Thymus (tissue), 11 donors: ENCODE measurements at regions not wholly inside any gene's neighbourhood (a gene's known extent, or its start where the extent isn't known, plus 50 kb on each side); places are given as distances from the start of the nearest gene placed in this dataset.
"Not testable (repeated sequence)": the region's sequence is repeated elsewhere in the genome, so short reads cannot be mapped to it uniquely, and the experiment has no call there.

Experiments used
- DNase-seq, 9 donors: peaks; one replicate each; pipeline ENCODE4 v3.0.0-alpha.2; 2013; ENCODE audit warnings: low spot score in 9 of 9, low read depth in 6 of 9, missing footprints in 1 of 9
- H3K27ac ChIP-seq, 2 donors: one replicate each; pipeline ENCODE4 v1.5.1; 2013; ENCODE audit warnings: control low read depth in 1 of 2, low read depth in 1 of 2, low read length in 1 of 2, mild to moderate bottlenecking in 1 of 2, moderate library complexity in 1 of 2
- H3K27me3 ChIP-seq, 2 donors: one replicate each; pipeline ENCODE4 v1.5.1; 2013; ENCODE audit warnings: low read length in 1 of 2; ENCODE audit not compliant: control insufficient read depth in 2 of 2, insufficient read depth in 1 of 2
- H3K36me3 ChIP-seq, 2 donors: one replicate each; pipeline ENCODE4 v1.5.1; 2013; ENCODE audit warnings: low read length in 1 of 2, mild to moderate bottlenecking in 1 of 2, moderate library complexity in 1 of 2; ENCODE audit not compliant: control insufficient read depth in 2 of 2, insufficient read depth in 2 of 2
- H3K4me1 ChIP-seq, 2 donors: one replicate each; pipeline ENCODE4 v1.5.1; 2013; ENCODE audit warnings: low read length in 2 of 2; ENCODE audit not compliant: control insufficient read depth in 2 of 2, insufficient read depth in 2 of 2
- H3K4me3 ChIP-seq, 2 donors: one replicate each; pipeline ENCODE4 v1.5.1; 2013; ENCODE audit warnings: low read length in 2 of 2, control low read depth in 1 of 2, mild to moderate bottlenecking in 1 of 2
- H3K9me3 ChIP-seq, 2 donors: one replicate each; pipeline ENCODE4 v1.5.1; 2013; ENCODE audit warnings: low read length in 1 of 2, mild to moderate bottlenecking in 1 of 2; ENCODE audit not compliant: control insufficient read depth in 2 of 2, insufficient read depth in 1 of 2
- WGBS: extraction: QIAGEN DNeasy Blood & Tissue Kit; methylation state at CpG from one replicate; pipeline ENCODE4 v1.1.7; 2013; 5-methylcytosine and 5-hydroxymethylcytosine counted together
- donor health status: healthy.

DNA sequence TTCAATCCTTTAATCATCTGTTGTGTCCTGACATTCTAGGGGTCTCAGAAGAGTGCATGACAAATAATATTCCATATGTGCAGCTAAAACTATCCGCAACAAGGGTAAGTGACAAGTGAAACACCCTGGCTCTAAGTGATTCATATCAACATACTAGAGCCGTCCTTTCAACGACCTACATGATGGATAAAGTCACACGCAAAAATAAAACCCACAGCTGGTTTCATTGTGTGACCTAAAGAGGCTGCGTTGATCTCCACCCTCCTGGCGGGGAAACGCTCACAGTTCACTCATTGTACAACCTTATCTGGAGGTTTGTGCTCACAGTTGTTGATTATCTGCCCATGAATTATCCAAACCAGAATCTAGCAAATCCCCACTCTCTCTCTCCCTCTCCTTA lies 365.3 kb upstream of the PKN2 start:
- Histone ChIP-seq H3K9me3 (no peaks in the 10 kb centered on the region), H3K27ac (no peak overlapping the region), H3K4me1 (no peaks in the 10 kb centered on the region), H3K4me3 (no peak overlapping the region), H3K27me3 (no peaks in the 10 kb centered on the region), H3K36me3 (no peaks in the 10 kb centered on the region)
- no peak for DNase-seq
- 94% methylated on average over 7 of the region's 7 CpGs for WGBS

GRCh38 chr1:88320291-88320690 lies 363.8 kb upstream of the PKN2 start:
- H3K27ac ChIP-seq, result no peak overlapping the region
- no peaks in the 10 kb centered on the region for H3K36me3 ChIP-seq
- no peak overlapping the region for H3K4me3 ChIP-seq
- H3K27me3 ChIP-seq, result no peaks in the 10 kb centered on the region
- H3K4me1 ChIP-seq, result no peaks in the 10 kb centered on the region
- WGBS, result 27% methylated on average over 3 of the region's 3 CpGs
- no peak for DNase-seq
- no peaks in the 10 kb centered on the region for H3K9me3 ChIP-seq

GRCh38 chr1:88321706-88322105 lies 362.4 kb upstream of the PKN2 start:
- 84% methylated on average over 2 of the region's 2 CpGs for WGBS
- H3K36me3 ChIP-seq, result no peaks in the 10 kb centered on the region
- H3K27me3 ChIP-seq, result no peaks in the 10 kb centered on the region
- H3K27ac ChIP-seq, result no peak overlapping the region
- H3K4me3 ChIP-seq, result no peak overlapping the region
- H3K4me1 ChIP-seq, result no peaks in the 10 kb centered on the region
- no peaks in the 10 kb centered on the region for H3K9me3 ChIP-seq
- no peak for DNase-seq

DNA sequence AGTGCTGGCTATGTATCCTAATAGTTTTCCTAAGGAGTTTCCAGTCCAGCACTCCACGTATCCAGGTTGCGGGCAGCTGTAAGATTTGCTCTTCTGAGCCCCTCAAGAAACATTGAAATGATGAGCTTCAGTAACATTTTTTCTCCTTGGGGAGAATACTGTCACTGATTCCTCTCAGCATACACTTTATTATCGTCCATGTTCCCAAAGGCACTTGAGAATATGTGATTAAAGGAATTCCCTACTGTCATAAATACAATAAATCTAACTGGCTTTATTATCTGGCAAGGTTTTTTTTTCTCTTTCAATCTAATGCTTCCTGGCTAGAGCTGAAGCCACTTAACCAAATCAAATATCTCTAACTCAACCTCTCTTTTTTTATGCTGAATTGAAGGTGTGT lies 359.2 kb upstream of the PKN2 start:
- no peaks in the 10 kb centered on the region for H3K9me3 ChIP-seq
- H3K4me1 ChIP-seq, result no peaks in the 10 kb centered on the region
- no peak for DNase-seq
- no peak overlapping the region for H3K4me3 ChIP-seq
- 94% methylated on average over 3 of the region's 3 CpGs for WGBS
- no peaks in the 10 kb centered on the region for H3K36me3 ChIP-seq
- no peaks in the 10 kb centered on the region for H3K27me3 ChIP-seq
- no peak overlapping the region for H3K27ac ChIP-seq

DNA sequence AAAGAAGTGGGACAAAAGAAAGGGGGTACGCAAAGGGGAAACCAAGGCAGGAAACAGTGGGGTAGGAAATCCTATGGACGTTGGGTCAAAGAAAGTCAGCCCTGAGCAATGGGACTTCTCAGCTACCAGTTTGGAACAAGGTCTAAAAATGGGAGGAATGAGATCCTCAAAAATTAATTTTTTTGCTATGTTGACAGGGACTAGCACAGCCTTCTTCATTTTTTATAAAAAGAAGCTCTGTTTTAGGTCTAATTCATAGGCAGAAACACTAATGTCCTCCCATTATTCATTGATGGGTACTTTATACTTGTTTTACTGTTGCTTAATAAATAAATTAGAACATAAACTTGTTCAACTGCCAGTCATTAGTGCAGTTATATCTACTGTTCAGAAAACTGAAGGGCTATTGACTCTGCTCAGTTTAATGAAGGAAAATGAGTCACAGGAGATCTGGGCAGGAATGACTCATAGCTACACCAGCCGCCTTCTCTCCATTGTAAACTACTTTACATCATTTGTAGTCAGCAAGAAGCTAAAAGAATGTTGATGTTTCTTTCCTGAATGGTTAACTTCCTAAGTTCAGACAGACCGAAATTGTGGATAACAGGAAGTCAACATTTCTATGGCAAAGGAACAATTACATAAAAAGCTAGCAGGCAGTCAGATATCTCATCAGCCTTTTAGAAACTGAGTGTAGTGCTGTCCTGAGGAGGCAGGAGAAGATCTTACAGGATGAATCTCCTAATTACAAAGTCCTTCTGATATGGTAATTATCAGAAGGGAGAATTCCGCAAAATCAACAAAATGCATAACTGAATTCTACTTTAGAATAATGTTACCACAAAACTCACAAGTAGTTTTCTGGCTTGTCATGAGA lies 356.4 kb upstream of the PKN2 start:
- Histone ChIP-seq H3K4me3 (no peak overlapping the region), H3K27me3 (no peaks in the 10 kb centered on the region), H3K36me3 (no peaks in the 10 kb centered on the region), H3K9me3 (no peaks in the 10 kb centered on the region), H3K27ac (no peak overlapping the region), H3K4me1 (no peaks in the 10 kb centered on the region)
- DNase-seq, result no peak
- 93% methylated on average over 5 of the region's 5 CpGs for WGBS

DNA sequence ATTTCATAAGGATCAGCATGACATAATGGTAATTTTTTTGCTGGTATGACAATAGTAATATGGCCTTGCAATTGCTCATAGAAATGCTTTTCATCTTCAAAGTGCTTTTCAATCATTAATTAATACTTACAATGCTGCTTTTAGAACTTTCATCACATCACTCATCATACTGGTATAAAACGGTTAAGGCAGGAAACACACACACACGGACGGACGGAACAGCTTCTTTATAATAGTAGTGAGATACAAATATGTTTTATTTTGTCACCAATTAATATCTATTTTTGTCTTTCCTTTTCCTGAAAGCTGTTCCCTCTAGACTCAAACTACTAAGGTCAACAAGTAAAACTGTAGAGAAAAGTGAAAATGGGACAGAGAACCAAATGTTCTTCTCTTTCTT lies 353.9 kb upstream of the PKN2 start:
- no peaks in the 10 kb centered on the region for H3K27me3 ChIP-seq
- no peak overlapping the region for H3K4me3 ChIP-seq
- no peak for DNase-seq
- H3K27ac ChIP-seq, result no peak overlapping the region
- no peaks in the 10 kb centered on the region for H3K9me3 ChIP-seq
- no peaks in the 10 kb centered on the region for H3K4me1 ChIP-seq
- WGBS, result 57% methylated on average over 4 of the region's 4 CpGs
- H3K36me3 ChIP-seq, result no peaks in the 10 kb centered on the region

DNA sequence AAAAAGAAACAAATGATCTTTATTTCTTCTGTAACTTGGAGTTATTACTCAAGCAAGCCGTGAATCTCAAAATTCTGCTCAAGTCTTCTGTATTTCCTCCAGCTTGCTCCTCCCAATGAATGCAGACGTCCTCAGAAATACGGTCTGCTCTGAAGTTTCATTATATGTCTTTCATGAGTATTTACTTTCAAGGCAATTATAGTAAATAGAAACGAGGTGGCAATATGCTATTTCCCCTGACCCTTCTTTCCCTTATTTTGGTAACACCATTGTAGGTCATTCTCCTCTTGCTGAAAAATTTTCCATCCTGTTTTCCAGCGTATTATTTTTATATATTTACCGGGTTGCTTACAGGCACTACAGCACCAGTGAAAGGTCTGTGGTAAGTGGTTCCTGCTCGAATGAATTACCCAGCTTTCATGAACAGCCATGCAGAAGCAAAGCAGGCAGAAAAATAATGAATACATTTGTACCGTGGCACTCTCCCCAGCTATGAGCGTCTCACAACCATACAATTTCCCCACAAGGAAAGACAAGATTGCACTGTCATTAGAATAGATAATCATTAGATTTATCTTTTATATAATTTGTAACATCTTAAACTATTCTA lies 350.9 kb upstream of the PKN2 start:
- WGBS, result 94% methylated on average over 9 of the region's 9 CpGs
- Histone ChIP-seq H3K36me3 (no peaks in the 10 kb centered on the region), H3K9me3 (no peaks in the 10 kb centered on the region), H3K4me1 (no peaks in the 10 kb centered on the region), H3K27me3 (no peaks in the 10 kb centered on the region), H3K27ac (no peak overlapping the region), H3K4me3 (no peak overlapping the region)
- DNase-seq, result no peak

GRCh38 chr1:88341447-88341846 lies 342.6 kb upstream of the PKN2 start:
- Histone ChIP-seq H3K36me3 (no peaks in the 10 kb centered on the region), H3K9me3 (no peaks in the 10 kb centered on the region), H3K27ac (no peak overlapping the region), H3K4me1 (no peaks in the 10 kb centered on the region), H3K27me3 (no peaks in the 10 kb centered on the region), H3K4me3 (no peak overlapping the region)
- WGBS, result 96% methylated on average over 5 of the region's 5 CpGs
- no peak for DNase-seq

GRCh38 chr1:88342081-88342480 lies 342.0 kb upstream of the PKN2 start:
- 87% methylated on average over 7 of the region's 16 CpGs for WGBS
- not testable (repeated sequence) for H3K4me3 ChIP-seq, H3K27me3 ChIP-seq, H3K9me3 ChIP-seq, H3K36me3 ChIP-seq, H3K27ac ChIP-seq, DNase-seq, H3K4me1 ChIP-seq
